ENCODE measurements at regions not wholly inside any gene's neighbourhood (a gene's known extent, or its start where the extent isn't known, plus 50 kb on each side); places are given as distances from the start of the nearest gene placed in this dataset.

DNA sequence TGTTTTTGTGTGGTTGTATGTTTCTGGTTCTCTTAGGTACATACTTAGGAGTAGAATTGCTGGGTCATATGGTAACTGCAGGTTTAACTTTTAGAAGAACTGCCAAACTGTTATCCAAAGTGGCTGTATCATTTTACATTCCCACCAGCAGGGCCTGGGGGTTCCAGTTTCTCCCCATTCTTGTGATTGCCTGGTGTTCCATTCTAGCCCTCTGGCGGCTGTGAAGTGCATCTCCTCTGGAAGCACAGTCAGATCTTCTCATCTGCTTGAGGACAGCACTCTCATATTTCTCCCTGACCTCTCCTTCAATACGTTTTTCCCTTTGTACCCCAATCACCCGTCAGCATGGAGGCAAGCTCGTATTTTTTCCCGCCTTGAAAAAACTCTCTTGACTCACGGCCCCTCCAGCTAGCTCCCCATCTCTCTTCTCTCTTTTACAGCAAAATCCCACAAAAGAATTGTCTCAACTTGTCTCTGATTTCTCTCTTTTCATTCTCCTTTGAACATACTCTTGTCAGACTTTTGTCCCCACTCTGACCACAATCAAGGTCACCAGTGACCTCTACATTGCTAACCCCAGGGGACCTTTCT, 56.8 kb upstream of the THY1 start:
- Histone ChIP-seq H3K9me3 (ENCODE audit: control insufficient read depth in 5 of 5, low read length in 5 of 5) (no peaks in the 10 kb centered on the region), H3K4me1 (ENCODE audit: control insufficient read depth in 5 of 5, insufficient read depth in 5 of 5, low read length in 5 of 5) (peaks cover 2 to 12% (median 10%) of the 10 kb centered on the region in 5 donors), H3K27me3 (ENCODE audit: control insufficient read depth in 5 of 5, insufficient read depth in 4 of 5, low read length in 5 of 5) (peaks cover 0 to 24% (median 9%) of the 10 kb centered on the region in 5 donors), H3K9ac (ENCODE audit: low read length in 5 of 5) (no peak overlapping the region), H3K27ac (ENCODE audit: low read depth, low read length) (no peak overlapping the region), H3K36me3 (ENCODE audit: control insufficient read depth in 5 of 5, insufficient read depth in 5 of 5, low read length in 5 of 5) (no peaks in the 10 kb centered on the region), H3K4me3 (ENCODE audit: low read depth in 1 of 5, low read length in 5 of 5) (no peak overlapping the region)

DNA sequence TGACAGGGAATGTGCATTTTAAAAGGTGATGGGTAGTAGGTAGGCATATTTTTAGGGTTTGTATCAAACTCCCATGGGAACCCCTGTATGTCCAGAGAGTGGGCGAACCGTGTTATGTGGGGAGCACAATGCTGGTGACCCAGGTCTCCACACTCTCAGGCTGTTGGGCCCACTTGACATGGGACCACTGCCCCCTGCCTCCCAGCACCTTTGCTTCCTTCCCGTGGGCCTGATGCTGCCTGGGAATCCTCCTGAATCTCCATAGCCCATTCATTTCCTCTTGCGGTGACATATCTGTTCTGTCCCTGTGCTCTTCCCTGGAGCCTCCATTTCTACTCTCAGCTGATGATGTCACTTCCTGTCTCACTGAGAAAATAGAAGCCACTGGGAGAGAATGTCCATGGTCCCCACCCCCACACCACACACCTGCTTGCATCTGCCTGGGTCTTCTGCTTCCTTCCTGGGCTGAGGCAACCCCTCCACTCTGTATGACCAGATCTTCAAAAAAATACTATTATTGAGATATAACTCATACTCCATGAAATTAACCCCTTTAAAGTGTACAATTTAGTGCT, 55.8 kb upstream of the THY1 start:
- Histone ChIP-seq H3K36me3 (ENCODE audit: control insufficient read depth in 5 of 5, insufficient read depth in 5 of 5, low read length in 5 of 5) (no peaks in the 10 kb centered on the region), H3K27me3 (ENCODE audit: control insufficient read depth in 5 of 5, insufficient read depth in 4 of 5, low read length in 5 of 5) (peaks cover 0 to 20% (median 9%) of the 10 kb centered on the region in 5 donors), H3K9me3 (ENCODE audit: control insufficient read depth in 5 of 5, low read length in 5 of 5) (no peaks in the 10 kb centered on the region), H3K4me1 (ENCODE audit: control insufficient read depth in 5 of 5, insufficient read depth in 5 of 5, low read length in 5 of 5) (peaks cover 2 to 15% (median 13%) of the 10 kb centered on the region in 5 donors), H3K27ac (ENCODE audit: low read depth, low read length) (no peak overlapping the region), H3K9ac (ENCODE audit: low read length in 5 of 5) (no peak overlapping the region), H3K4me3 (ENCODE audit: low read depth in 1 of 5, low read length in 5 of 5) (no peak overlapping the region)

DNA sequence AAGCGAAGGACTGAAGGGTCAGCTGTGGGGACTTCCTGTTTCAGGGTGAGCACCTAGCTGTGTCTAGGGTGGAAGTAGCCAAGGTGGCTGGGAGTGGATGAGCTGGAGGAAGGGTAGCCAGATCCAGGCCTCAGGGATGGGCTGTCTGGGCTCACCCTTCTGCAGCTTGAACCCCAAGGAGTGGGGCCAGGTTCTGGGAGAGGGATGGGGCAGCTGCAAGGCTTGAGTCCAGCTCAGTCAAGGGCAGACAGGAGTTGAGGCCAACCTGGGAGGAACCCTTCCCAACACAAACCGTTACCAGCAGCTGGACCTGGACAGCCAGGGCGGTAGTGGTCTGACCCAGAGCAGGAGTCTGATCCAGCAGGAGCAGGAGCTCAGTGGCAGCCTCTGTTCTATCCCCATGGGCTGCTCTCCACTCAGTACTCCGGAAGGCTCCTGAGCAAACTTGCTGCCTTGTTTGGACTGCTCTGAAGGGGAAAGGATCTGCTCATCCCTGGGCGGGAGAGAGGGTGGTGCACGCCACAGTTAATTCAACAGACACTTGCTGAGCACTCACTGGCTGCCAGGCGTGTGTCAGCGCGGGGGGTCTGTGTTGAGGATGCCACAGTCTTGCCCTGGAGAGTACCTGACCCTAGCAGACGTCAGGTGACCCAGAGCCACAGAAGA, 53.8 kb upstream of the THY1 start:
- H3K4me1 ChIP-seq (ENCODE audit: control insufficient read depth in 5 of 5, insufficient read depth in 5 of 5, low read length in 5 of 5), result peaks cover 2 to 16% (median 14%) of the 10 kb centered on the region in 5 donors

DNA sequence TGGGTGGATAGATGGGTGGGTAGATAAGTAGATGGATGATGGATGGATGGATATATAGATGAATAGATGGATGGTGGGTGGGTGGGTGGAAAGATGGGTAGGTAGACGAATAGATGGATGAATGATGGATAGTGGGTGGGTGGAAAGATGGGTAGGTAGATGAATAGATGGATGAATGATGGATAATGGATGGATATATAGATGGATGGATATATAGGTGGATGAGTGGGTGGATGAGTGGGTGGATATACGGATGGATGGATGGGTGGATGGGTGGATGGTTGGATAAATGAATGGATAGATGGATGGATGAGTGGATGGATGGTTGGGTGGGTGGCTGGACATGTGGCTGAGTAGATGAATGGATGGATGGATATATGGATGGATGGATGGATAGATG, 53.1 kb upstream of the THY1 start:
- Histone ChIP-seq H3K9ac (ENCODE audit: low read length in 5 of 5) (no peak overlapping the region), H3K4me3 (ENCODE audit: low read depth in 1 of 5, low read length in 5 of 5) (no peak overlapping the region), H3K4me1 (ENCODE audit: control insufficient read depth in 5 of 5, insufficient read depth in 5 of 5, low read length in 5 of 5) (peaks cover 2 to 17% (median 15%) of the 10 kb centered on the region in 5 donors), H3K36me3 (ENCODE audit: control insufficient read depth in 5 of 5, insufficient read depth in 5 of 5, low read length in 5 of 5) (no peaks in the 10 kb centered on the region), H3K9me3 (ENCODE audit: control insufficient read depth in 5 of 5, low read length in 5 of 5) (no peaks in the 10 kb centered on the region), H3K27ac (ENCODE audit: low read depth, low read length) (no peak overlapping the region), H3K27me3 (ENCODE audit: control insufficient read depth in 5 of 5, insufficient read depth in 4 of 5, low read length in 5 of 5) (peaks cover 0 to 16% (median 0%) of the 10 kb centered on the region in 5 donors)

More for the DNA sequence above, 53.8 kb upstream of the THY1 start:
- Histone ChIP-seq H3K36me3 (ENCODE audit: control insufficient read depth in 5 of 5, insufficient read depth in 5 of 5, low read length in 5 of 5) (no peaks in the 10 kb centered on the region), H3K9ac (ENCODE audit: low read length in 5 of 5) (no peak overlapping the region), H3K9me3 (ENCODE audit: control insufficient read depth in 5 of 5, low read length in 5 of 5) (no peaks in the 10 kb centered on the region), H3K27me3 (ENCODE audit: control insufficient read depth in 5 of 5, insufficient read depth in 4 of 5, low read length in 5 of 5) (peaks cover 0 to 16% (median 1%) of the 10 kb centered on the region in 5 donors), H3K4me3 (ENCODE audit: low read depth in 1 of 5, low read length in 5 of 5) (no peak overlapping the region), H3K27ac (ENCODE audit: low read depth, low read length) (no peak overlapping the region)

DNA sequence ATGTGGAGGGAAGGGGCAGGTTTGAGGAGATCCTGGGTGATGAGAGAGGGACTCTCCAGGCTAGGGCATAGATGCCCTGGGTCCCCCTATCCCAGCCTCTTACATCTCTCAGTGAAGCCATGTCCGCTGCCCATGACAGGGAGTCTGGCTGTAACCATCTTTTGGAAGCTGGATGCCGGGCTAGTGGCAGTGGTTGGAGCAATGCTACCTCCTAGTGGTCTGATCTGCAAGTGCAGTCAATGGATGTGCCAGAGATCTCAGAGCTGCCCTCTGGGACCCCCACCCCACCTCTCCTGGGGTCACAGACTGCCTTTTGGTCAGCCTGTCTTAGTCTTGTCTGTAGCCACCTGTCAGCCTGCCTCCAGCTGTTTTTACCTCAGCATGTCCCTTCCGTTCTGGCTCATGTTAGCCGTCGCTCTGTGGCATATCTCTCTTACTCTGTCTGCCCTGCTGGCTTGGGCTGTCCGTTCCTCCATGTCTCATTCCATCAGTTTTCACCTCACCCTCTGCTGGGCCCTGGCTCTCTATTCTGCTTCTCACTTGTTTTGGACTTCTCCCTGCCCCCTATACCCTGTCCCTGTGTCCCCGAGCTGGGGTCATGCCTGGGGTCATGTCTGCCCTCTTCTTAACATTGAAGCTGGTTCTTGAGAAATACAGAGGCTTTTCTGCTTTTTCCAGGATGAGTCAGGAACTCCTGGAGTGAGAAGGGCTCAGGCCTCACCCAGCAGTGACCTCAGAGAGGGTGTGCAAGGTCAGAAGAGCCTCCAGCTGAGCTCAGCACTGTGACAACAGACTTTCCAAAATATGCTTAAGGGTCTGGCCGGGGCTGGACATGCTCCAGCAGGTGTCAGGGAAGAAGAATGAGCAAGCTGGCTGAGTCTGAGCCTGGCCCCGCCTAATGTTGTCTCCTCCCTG, 52.0 kb upstream of the THY1 start:
- Histone ChIP-seq H3K36me3 (ENCODE audit: control insufficient read depth in 5 of 5, insufficient read depth in 5 of 5, low read length in 5 of 5) (no peaks in the 10 kb centered on the region), H3K4me3 (ENCODE audit: low read depth in 1 of 5, low read length in 5 of 5) (no peak overlapping the region), H3K27ac (ENCODE audit: low read depth, low read length) (peak overlapping the region; percentile 50), H3K27me3 (ENCODE audit: control insufficient read depth in 5 of 5, insufficient read depth in 4 of 5, low read length in 5 of 5) (peaks cover 0 to 12% (median 0%) of the 10 kb centered on the region in 5 donors), H3K9ac (ENCODE audit: low read length in 5 of 5) (no peak overlapping the region), H3K4me1 (ENCODE audit: control insufficient read depth in 5 of 5, insufficient read depth in 5 of 5, low read length in 5 of 5) (peaks cover 7 to 25% (median 20%) of the 10 kb centered on the region in 5 donors), H3K9me3 (ENCODE audit: control insufficient read depth in 5 of 5, low read length in 5 of 5) (no peaks in the 10 kb centered on the region)

DNA sequence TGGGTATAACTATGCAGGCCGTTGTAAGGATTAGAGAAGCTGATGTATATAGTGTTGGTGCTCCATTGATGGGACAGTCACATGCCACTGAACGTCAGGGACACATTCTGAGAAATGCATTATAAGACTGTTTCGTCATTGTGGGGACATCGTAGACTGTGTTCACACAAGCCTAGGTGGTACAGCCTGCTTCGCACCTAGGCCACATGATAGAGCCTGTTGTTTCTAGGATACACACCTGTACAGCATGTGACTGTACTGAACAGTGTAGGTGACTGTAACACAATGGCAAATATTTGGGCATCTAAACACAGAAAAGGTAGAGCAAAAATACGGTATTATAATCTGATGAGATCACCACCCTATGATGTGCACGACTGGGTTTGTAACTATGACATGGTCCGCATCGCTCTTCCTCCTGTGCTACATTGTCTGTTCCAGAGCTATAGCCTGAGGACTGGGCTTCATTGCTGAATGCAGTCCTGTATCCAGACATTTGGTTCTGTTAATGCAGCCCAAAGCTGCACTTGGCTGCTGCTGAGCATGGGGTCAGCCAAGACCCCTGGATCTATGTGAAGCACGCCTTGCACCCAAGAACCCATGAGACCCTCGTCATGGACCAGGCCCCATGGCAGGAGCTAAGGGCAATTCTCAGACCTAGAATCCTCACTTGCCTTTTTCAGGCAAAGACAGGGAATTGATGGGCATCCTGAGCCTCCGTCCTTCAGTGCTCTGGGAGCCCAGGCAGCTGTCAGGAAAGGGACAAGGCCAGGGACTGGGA, 51.1 kb upstream of the THY1 start:
- no peaks in the 10 kb centered on the region for H3K9me3 ChIP-seq (ENCODE audit: control insufficient read depth in 5 of 5, low read length in 5 of 5)
- no peak overlapping the region for H3K27ac ChIP-seq (ENCODE audit: low read depth, low read length)
- H3K9ac ChIP-seq (ENCODE audit: low read length in 5 of 5), result no peak overlapping the region
- H3K4me1 ChIP-seq (ENCODE audit: control insufficient read depth in 5 of 5, insufficient read depth in 5 of 5, low read length in 5 of 5), result peaks cover 7 to 25% (median 20%) of the 10 kb centered on the region in 5 donors
- H3K27me3 ChIP-seq (ENCODE audit: control insufficient read depth in 5 of 5, insufficient read depth in 4 of 5, low read length in 5 of 5), result peaks cover 0 to 12% (median 0%) of the 10 kb centered on the region in 5 donors
- H3K4me3 ChIP-seq (ENCODE audit: low read depth in 1 of 5, low read length in 5 of 5), result no peak overlapping the region
- H3K36me3 ChIP-seq (ENCODE audit: control insufficient read depth in 5 of 5, insufficient read depth in 5 of 5, low read length in 5 of 5), result no peaks in the 10 kb centered on the region

DNA sequence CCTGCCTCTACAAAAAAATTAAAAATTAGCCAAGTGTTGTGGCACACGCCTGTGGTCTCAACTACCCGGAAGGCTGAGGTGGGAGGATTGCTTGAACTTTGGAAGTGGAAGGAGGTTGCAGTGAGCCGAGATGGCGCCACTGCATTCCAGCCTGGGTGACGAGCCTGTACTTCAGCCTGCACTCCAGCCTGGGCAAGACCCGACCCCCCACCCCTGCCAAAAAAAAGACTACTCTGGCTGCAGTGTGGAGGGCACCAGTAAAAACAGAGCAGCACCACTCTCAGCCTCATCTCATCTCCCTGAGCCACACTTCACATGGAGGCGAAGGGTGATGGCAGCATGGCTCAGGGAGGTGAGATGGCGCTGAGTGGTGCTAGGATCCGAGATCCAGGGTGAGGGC, 50.3 kb upstream of the THY1 start:
- peaks cover 0 to 3% (median 0%) of the 10 kb centered on the region in 5 donors for H3K9me3 ChIP-seq (ENCODE audit: control insufficient read depth in 5 of 5, low read length in 5 of 5)
- no peak overlapping the region for H3K27ac ChIP-seq (ENCODE audit: low read depth, low read length)
- H3K4me3 ChIP-seq (ENCODE audit: low read depth in 1 of 5, low read length in 5 of 5), result no peak overlapping the region
- H3K9ac ChIP-seq (ENCODE audit: low read length in 5 of 5), result no peak overlapping the region
- H3K27me3 ChIP-seq (ENCODE audit: control insufficient read depth in 5 of 5, insufficient read depth in 4 of 5, low read length in 5 of 5), result peaks cover 0 to 12% (median 0%) of the 10 kb centered on the region in 5 donors
- H3K4me1 ChIP-seq (ENCODE audit: control insufficient read depth in 5 of 5, insufficient read depth in 5 of 5, low read length in 5 of 5), result peaks cover 7 to 25% (median 20%) of the 10 kb centered on the region in 5 donors
- no peaks in the 10 kb centered on the region for H3K36me3 ChIP-seq (ENCODE audit: control insufficient read depth in 5 of 5, insufficient read depth in 5 of 5, low read length in 5 of 5)

DNA sequence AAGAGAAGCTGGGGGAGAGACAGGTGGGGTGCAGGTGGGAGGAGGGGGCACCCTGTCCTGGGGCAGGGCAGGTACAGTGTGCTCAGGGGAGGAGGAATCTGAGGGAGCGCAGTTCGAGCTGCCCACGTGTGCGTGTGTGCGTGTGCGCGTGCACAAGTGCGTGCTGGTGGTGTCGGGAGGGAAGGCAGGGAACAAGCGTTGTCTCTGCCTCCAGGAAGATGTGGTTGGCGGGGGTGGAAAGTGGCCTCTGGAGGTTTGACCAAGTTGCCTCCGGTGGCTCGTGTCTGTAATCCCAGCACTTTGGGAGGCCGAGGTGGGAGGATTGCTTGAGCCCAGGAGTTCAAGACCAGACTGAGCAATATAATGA, 49.9 kb upstream of the THY1 start:
- Histone ChIP-seq H3K27ac (ENCODE audit: low read depth, low read length) (no peak overlapping the region), H3K9ac (ENCODE audit: low read length in 5 of 5) (no peak overlapping the region), H3K27me3 (ENCODE audit: control insufficient read depth in 5 of 5, insufficient read depth in 4 of 5, low read length in 5 of 5) (peaks cover 0 to 12% (median 0%) of the 10 kb centered on the region in 5 donors), H3K9me3 (ENCODE audit: control insufficient read depth in 5 of 5, low read length in 5 of 5) (peaks cover 0 to 5% (median 2%) of the 10 kb centered on the region in 5 donors), H3K4me3 (ENCODE audit: low read depth in 1 of 5, low read length in 5 of 5) (no peak overlapping the region), H3K4me1 (ENCODE audit: control insufficient read depth in 5 of 5, insufficient read depth in 5 of 5, low read length in 5 of 5) (peaks cover 7 to 25% (median 20%) of the 10 kb centered on the region in 5 donors), H3K36me3 (ENCODE audit: control insufficient read depth in 5 of 5, insufficient read depth in 5 of 5, low read length in 5 of 5) (no peaks in the 10 kb centered on the region)
